SK-N-SH (cell line): ENCODE measurements at regions not wholly inside any gene's neighbourhood (a gene's known extent, or its start where the extent isn't known, plus 50 kb on each side); places are given as distances from the start of the nearest gene placed in this dataset.

Experiments used
- CTCF ChIP-seq: fragments of 200-600 bp; sonication (generic); IDR thresholded peaks from 2 replicates; pipeline ENCODE4 v1.6.1; 2017; ENCODE audit warnings: antibody characterized with exemption, mild to moderate bottlenecking, moderate library complexity
- EP300 ChIP-seq, 2 experiments: IDR thresholded peaks; 2 replicates each; pipeline versions ENCODE4 v1.4.0 to v1.6.1; 2012; ENCODE audit warnings: borderline replicate concordance in 1 of 2, low read depth in 1 of 2, low read length in 1 of 2
- EZH2phosphoT487 ChIP-seq: fragments of 200-600 bp; sonication (generic); IDR thresholded peaks from 2 replicates; pipeline ENCODE4 v1.6.1; 2017; ENCODE audit warnings: low read depth, mixed run types, mild to moderate bottlenecking, antibody characterized with exemption, moderate library complexity, borderline replicate concordance
- GABPA ChIP-seq: IDR thresholded peaks from 2 replicates; pipeline ENCODE4 v1.4.0; 2012; ENCODE audit warnings: low read depth, mild to moderate bottlenecking
- MAX ChIP-seq: IDR thresholded peaks from 2 replicates; pipeline ENCODE4 v1.4.0; 2012; ENCODE audit warnings: low read depth
- PBX3 ChIP-seq: IDR thresholded peaks from 2 replicates; pipeline ENCODE4; 2012
- POLR2AphosphoS5 ChIP-seq: IDR thresholded peaks from 2 replicates; pipeline ENCODE4 v1.6.1; 2012; ENCODE audit warnings: low read depth, low read length
- RAD21 ChIP-seq: IDR thresholded peaks from 2 replicates; pipeline ENCODE4 v1.6.1; 2012; ENCODE audit warnings: mild to moderate bottlenecking, low read length
- REST ChIP-seq: IDR thresholded peaks from 2 replicates; pipeline ENCODE4 v1.6.1; 2012; ENCODE audit warnings: mild to moderate bottlenecking, low read depth, low read length, moderate library complexity
- SIN3A ChIP-seq: IDR thresholded peaks from 2 replicates; pipeline ENCODE4 v1.6.1; 2012; ENCODE audit warnings: low read depth, mild to moderate bottlenecking, low read length, moderate library complexity, borderline replicate concordance
- SMC3 ChIP-seq: IDR thresholded peaks from 2 replicates; pipeline ENCODE4 v1.6.1; 2012; ENCODE audit warnings: low read depth, low read length, improper control_type of control experiment
- TAF1 ChIP-seq: IDR thresholded peaks from 2 replicates; pipeline ENCODE4 v1.6.1; 2012; ENCODE audit warnings: low read depth, mild to moderate bottlenecking, low read length, moderate library complexity, borderline replicate concordance
- TCF12 ChIP-seq: IDR thresholded peaks from 2 replicates; pipeline ENCODE4 v1.4.0; 2012
- TEAD4 ChIP-seq: IDR thresholded peaks from 2 replicates; pipeline ENCODE4 v1.4.0; 2012; ENCODE audit warnings: mild to moderate bottlenecking, borderline replicate concordance; ENCODE audit not compliant: insufficient read depth

- TF ChIP-seq REST (no peak), CTCF (no peak), MAX (no peak), GABPA (no peak), EZH2phosphoT487 (no peak), SIN3A (no peak), POLR2AphosphoS5 (no peak), SMC3 (no peak), TAF1 (no peak), RAD21 (no peak), TCF12 (no peak), TEAD4 (no peak), PBX3 (no peak), EP300 (IDR thresholded peaks at IDR 0.05; ENCODE audit: borderline replicate concordance in 1 of 2, low read depth in 1 of 2, low read length in 1 of 2) (no peak)
Measured at GRCh38 chr1:48092401-48092800, 95.2 kb upstream of the TRABD2B start.
